NAMALWA (cell line): ENCODE measurements at regions not wholly inside any gene's neighbourhood (a gene's known extent, or its start where the extent isn't known, plus 50 kb on each side); places are given as distances from the start of the nearest gene placed in this dataset.
A peak's percentile ranks its signal among the peaks of the same experiment; 100 is the strongest.
"Not testable (repeated sequence)": the region's sequence is repeated elsewhere in the genome, so short reads cannot be mapped to it uniquely, and the experiment has no call there.

ENCODE experiments used
- DNase-seq: peaks from one replicate; pipeline ENCODE4 v3.0.0-alpha.2; 2015; ENCODE audit warnings: low spot score

GRCh38 chr22:48635816-48636215 lies 1191.9 kb downstream of the BRD1 start:
- peak; percentile 30 for DNase-seq

GRCh38 chr22:48635031-48635430 lies 1192.6 kb downstream of the BRD1 start:
- DNase-seq: no peak

- no peak for DNase-seq
Measured at GRCh38 chr22:48633996-48634836, 1193.5 kb downstream of the BRD1 start.

GRCh38 chr22:48632646-48633246 lies 1194.9 kb downstream of the BRD1 start:
- no peak for DNase-seq

- DNase-seq: no peak
Measured at GRCh38 chr22:48631288-48631863, 1196.3 kb downstream of the BRD1 start.

- DNase-seq: no peak
Measured at GRCh38 chr22:48630848-48631247, 1196.8 kb downstream of the BRD1 start.

GRCh38 chr22:48630433-48630754 lies 1197.3 kb downstream of the BRD1 start:
- DNase-seq: no peak

GRCh38 chr22:48629631-48630432 lies 1197.8 kb downstream of the BRD1 start:
- DNase-seq: no peak

- DNase-seq: no peak
Measured at GRCh38 chr22:48628891-48629543, 1198.7 kb downstream of the BRD1 start.

GRCh38 chr22:48627966-48628365 lies 1199.7 kb downstream of the BRD1 start:
- DNase-seq: no peak

- DNase-seq: no peak
Measured at GRCh38 chr22:48627203-48627602, 1200.5 kb downstream of the BRD1 start.

GRCh38 chr22:48624401-48624800 lies 1203.3 kb downstream of the BRD1 start:
- no peak for DNase-seq

GRCh38 chr22:48622891-48623545 lies 1204.7 kb downstream of the BRD1 start:
- no peak for DNase-seq

- no peak for DNase-seq
Measured at GRCh38 chr22:48621085-48621484, 1206.6 kb downstream of the BRD1 start.

- not testable (repeated sequence) for DNase-seq
Measured at GRCh38 chr22:48620460-48620859, 1207.2 kb downstream of the BRD1 start.

- DNase-seq: no peak
Measured at GRCh38 chr22:48619721-48620120, 1208.0 kb downstream of the BRD1 start.

GRCh38 chr22:48618326-48618725 lies 1209.3 kb downstream of the BRD1 start:
- no peak for DNase-seq

- DNase-seq: no peak
Measured at GRCh38 chr22:48616656-48617055, 1211.0 kb downstream of the BRD1 start.

GRCh38 chr22:48615171-48616008 lies 1212.3 kb downstream of the BRD1 start:
- DNase-seq: no peak

GRCh38 chr22:48613566-48614200 lies 1214.0 kb downstream of the BRD1 start:
- no peak for DNase-seq
